C4-2B (cell line): ENCODE measurements at regions not wholly inside any gene's neighbourhood (a gene's known extent, or its start where the extent isn't known, plus 50 kb on each side); places are given as distances from the start of the nearest gene placed in this dataset.
"Not testable (repeated sequence)": the region's sequence is repeated elsewhere in the genome, so short reads cannot be mapped to it uniquely, and the experiment has no call there.

Source experiments
- H3K27ac ChIP-seq: fragments of 450-650 bp; 2 replicates; pipeline ENCODE4 v1.5.1; 2017
- CTCF ChIP-seq: fragments of 450-650 bp; conservative IDR thresholded peaks from 2 replicates; pipeline ENCODE4 v1.5.1; 2017; ENCODE audit warnings: mild to moderate bottlenecking
- ZFX ChIP-seq: fragments of 450-650 bp; IDR thresholded peaks from 2 replicates; pipeline ENCODE4 v1.6.1; 2017

DNA sequence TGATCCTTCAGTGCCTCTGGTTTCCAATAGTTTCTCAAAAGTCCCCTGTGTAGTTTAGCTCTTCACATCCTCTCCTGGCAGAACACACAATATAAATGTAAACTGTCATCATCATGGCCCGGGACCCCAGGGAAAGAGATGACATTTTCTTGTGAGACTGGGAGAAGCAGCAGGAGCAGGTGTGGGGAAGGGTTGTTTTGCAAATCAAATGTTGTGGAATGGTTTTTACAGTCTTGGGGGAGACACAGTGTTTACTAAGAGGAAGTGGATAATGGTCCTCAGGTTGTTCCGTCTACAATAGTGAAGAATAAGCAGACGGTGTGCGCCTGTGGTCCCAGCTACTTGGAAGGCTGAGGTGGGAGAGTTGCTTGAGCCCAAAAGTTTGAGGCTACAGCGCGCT is 159.1 kb downstream of the SEC23IP start:
- TF ChIP-seq ZFX (no peak), CTCF (no peak)
- peak overlapping the region; percentile 56 for H3K27ac ChIP-seq

DNA sequence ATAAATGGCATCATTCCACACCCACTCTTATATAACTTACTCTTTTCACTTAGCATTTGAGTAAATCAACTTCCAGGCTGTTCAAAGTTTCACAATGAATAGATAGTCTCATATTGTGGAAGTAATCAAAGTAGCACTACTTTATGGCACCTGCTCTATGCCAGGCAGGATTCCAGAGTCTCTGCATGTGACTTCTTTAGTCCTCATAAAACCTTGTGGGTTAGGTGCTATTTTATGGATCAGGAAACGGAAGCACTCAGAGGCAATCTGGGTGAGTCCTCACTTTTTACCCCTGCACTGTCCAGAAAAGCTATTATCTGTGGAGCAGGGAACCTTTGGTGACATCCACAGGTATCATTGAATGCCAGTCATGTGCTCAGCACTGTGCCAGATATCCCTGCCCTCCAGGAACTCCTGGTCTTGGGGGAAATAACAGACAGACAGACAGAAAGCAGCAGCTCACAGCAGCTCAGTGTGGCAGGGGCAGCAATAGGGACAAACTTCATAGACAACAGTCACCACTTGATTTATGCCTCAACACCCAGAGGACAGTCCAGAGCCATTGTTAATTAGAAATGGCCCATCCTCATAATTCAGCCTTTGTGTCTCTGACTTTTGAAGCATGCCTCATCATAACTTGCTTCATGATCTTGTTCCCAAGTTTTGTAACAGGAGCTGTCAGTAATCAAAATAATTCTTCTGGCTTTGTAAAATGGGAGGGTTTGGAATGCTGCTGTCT is 160.6 kb downstream of the SEC23IP start:
- peak overlapping the region; percentile 59 for H3K27ac ChIP-seq
- TF ChIP-seq ZFX: no peak

DNA sequence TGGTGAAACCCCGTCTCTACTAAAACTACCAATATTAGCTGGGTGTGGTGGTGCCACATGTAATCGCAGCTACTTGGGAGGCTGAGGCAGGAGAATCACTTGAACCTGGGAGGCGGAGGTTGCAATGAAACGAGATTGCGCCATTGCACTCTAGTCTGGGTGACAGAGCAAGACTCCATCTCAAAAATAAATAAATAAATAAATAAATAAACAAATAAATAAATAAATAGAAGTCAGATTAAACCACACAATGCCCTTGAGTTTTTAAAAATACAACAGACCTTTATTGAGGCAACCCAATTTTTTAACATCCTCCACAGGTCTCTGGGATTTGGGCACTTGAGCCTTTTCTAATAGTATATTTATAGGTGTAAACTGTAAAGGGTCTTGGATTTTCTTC is 167.3 kb downstream of the SEC23IP start:
- not testable (repeated sequence) for H3K27ac ChIP-seq

- no peak for TF ChIP-seq CTCF
- TF ChIP-seq ZFX: no peak
- no peak overlapping the region for H3K27ac ChIP-seq
Measured at GRCh38 chr10:120067427-120067826, 174.9 kb downstream of the SEC23IP start.

DNA sequence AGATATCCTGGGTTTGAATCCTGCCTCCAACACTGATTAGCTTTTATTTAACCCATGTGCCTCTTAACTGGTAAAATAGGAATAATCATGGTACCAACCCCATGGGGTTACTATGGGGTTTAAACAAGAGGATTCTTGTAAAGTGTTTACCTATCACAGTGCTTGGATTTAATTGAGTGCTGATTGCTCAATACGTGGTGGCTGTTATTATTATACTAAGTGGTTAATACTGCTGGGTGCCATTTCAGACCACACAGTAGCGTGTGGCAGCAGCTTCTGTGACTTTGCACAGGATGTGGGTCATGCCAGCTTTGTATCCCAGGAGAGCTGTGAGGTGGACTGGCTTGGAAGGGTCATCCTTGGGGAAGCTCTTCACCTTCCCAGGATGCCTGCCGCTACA is 177.2 kb downstream of the SEC23IP start:
- TF ChIP-seq ZFX (no peak), CTCF (no peak)

GRCh38 chr10:120075349-120075748 is 182.8 kb downstream of the SEC23IP start:
- TF ChIP-seq CTCF (no peak), ZFX (no peak)
- H3K27ac ChIP-seq: no peak overlapping the region

More for the DNA sequence above, 177.2 kb downstream of the SEC23IP start:
- no peak overlapping the region for H3K27ac ChIP-seq

DNA sequence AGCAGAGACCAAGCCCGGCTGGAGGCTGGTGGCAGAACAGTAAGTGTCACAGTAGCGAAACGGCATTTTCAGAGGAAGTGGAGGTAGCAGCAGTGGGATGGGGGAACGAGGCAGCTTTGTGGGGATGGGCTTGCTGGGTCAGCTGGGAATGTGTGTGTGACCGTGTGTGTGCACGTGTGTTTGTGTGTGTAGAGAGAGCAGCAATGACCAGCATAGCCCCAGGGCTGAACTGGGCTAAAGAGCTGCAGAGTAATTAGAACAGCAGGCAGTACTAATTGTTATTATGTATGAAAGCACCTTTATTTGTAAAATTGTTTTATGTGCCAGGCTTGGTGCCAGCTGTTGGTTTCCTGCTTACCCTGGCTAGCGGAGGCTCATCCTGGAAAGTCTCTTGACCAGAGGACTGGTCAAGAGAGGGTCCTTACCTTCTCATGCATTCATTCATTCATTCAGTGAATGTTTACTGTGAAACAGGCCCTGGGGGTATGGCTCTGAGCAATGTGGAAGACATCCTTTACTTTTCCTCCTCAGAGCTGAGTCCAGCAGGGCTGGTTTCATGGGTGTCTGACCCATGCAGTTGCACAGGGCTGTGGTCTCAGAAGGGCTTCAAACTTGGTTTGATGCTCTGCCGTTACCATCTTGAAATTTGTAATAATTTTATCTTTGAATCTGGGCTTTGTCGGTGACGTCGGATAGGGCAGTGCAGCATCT is 184.6 kb downstream of the SEC23IP start:
- no peak overlapping the region for H3K27ac ChIP-seq
- TF ChIP-seq ZFX: no peak
- no peak for TF ChIP-seq CTCF

DNA sequence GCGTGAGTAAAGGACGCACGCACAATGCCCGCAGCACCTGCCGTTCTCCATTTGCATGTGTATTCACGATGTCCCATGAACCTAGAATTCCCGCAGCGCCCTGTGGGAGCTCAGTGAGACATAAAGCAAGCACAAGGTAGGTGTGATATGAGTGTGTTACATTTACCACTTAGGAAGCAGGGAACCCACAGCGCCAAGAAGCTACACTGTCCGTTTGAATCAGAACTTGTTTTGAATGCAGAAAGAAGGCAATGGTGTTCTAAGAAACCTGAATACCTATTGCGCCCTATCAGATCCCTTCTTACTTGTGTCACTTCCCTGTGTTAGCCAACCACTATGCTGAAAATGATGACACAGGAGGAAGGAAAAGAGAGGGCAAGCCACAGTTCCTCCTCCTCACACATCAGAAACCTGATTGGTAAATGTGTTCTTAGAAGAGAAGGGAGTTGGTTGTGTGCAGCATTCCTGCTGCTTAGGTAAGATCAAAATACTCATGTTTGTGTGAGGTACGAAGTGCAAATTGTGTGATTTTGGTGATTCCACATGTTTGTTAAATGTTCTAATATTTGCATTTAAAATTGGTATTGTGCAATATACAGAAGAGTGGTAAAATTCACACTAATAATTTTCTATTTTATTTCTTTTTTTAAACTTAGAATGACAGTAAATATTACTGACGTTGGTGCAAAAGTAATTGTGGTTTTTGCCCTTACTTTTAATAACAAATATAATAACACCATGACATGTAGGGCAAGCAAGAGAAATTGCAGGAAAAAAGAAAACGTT is 185.4 kb downstream of the SEC23IP start:
- TF ChIP-seq ZFX: no peak
- no peak for TF ChIP-seq CTCF
- no peak overlapping the region for H3K27ac ChIP-seq
